HepG2 (cell line): ENCODE measurements at regions not wholly inside any gene's neighbourhood (a gene's known extent, or its start where the extent isn't known, plus 50 kb on each side); places are given as distances from the start of the nearest gene placed in this dataset.
A peak's percentile ranks its signal among the peaks of the same experiment; 100 is the strongest.

ENCODE experiments used
- DPF2 ChIP-seq: sonication (generic); formaldehyde crosslinking; IDR thresholded peaks from 2 replicates; pipeline ENCODE4 v1.4.0; 2020; ENCODE audit warnings: mild to moderate bottlenecking, low read depth, missing genetic modification reagents, borderline replicate concordance
- E2F5 ChIP-seq: sonication (generic); formaldehyde crosslinking; conservative IDR thresholded peaks from 2 replicates; pipeline ENCODE4 v1.4.0; 2020; ENCODE audit warnings: missing genetic modification reagents
- GPN1 ChIP-seq: sonication (generic); formaldehyde crosslinking; IDR thresholded peaks from 2 replicates; pipeline ENCODE4 v1.5.1; 2020; ENCODE audit warnings: missing genetic modification reagents, borderline replicate concordance
- HNRNPL ChIP-seq: fragments of 200-400 bp; formaldehyde crosslinking; IDR thresholded peaks from 2 replicates; pipeline ENCODE4 v1.6.1; 2017; ENCODE audit warnings: mild to moderate bottlenecking, low read depth, low read length
- KLF15 ChIP-seq: sonication (generic); formaldehyde crosslinking; IDR thresholded peaks from 2 replicates; pipeline ENCODE4 v1.8.1; 2023; ENCODE audit warnings: borderline replicate concordance, mild to moderate bottlenecking, inconsistent platforms, missing genetic modification reagents, mixed read lengths
- MTF1 ChIP-seq: sonication (generic); formaldehyde crosslinking; IDR thresholded peaks from 2 replicates; pipeline ENCODE4 v1.5.0; 2020; ENCODE audit warnings: missing genetic modification reagents
- NCOA1 ChIP-seq: sonication (generic); formaldehyde crosslinking; IDR thresholded peaks from 2 replicates; pipeline ENCODE4 v1.9.0; 2021; ENCODE audit warnings: missing genetic modification reagents
- PAWR ChIP-seq: sonication (generic); formaldehyde crosslinking; IDR thresholded peaks from 2 replicates; pipeline ENCODE4 v1.4.0; 2020; ENCODE audit warnings: missing genetic modification reagents, mild to moderate bottlenecking, borderline replicate concordance
- RAD21 ChIP-seq: fragments of 450-650 bp; formaldehyde crosslinking; IDR thresholded peaks from 2 replicates; pipeline ENCODE4 v1.5.0; 2020; ENCODE audit warnings: mild to moderate bottlenecking
- RBM22 ChIP-seq: fragments of 200-400 bp; formaldehyde crosslinking; optimal IDR thresholded peaks from 2 replicates; pipeline ENCODE3; 2017; ENCODE audit warnings: mild to moderate bottlenecking, low read length, moderate library complexity
- RFX1 ChIP-seq: fragments of 450-650 bp; IDR thresholded peaks from 2 replicates; pipeline ENCODE4 v1.6.1; 2017
- SNAI1 ChIP-seq: sonication (generic); formaldehyde crosslinking; IDR thresholded peaks from 2 replicates; pipeline ENCODE4 v1.5.0; 2020; ENCODE audit warnings: mild to moderate bottlenecking, missing genetic modification reagents, borderline replicate concordance
- SNAPC5 ChIP-seq: sonication (generic); formaldehyde crosslinking; IDR thresholded peaks from 2 replicates; pipeline ENCODE4 v1.8.1; 2023; ENCODE audit warnings: mild to moderate bottlenecking, missing genetic modification reagents, borderline replicate concordance
- ZNF20 ChIP-seq: sonication (generic); formaldehyde crosslinking; IDR thresholded peaks from 2 replicates; pipeline ENCODE4 v1.4.0; 2020; ENCODE audit warnings: mild to moderate bottlenecking, moderate library complexity, missing genetic modification reagents
- ZNF256 ChIP-seq: sonication (generic); formaldehyde crosslinking; conservative IDR thresholded peaks from 2 replicates; pipeline ENCODE4 v1.4.0; 2020; ENCODE audit warnings: missing genetic modification reagents
- ZNF280B ChIP-seq: sonication (generic); formaldehyde crosslinking; IDR thresholded peaks from 2 replicates; pipeline ENCODE4 v1.5.0; 2020; ENCODE audit warnings: missing genetic modification reagents, mild to moderate bottlenecking, borderline replicate concordance
- ZNF678 ChIP-seq: sonication (generic); formaldehyde crosslinking; IDR thresholded peaks from 2 replicates; pipeline ENCODE4 v1.4.0; 2020; ENCODE audit warnings: mild to moderate bottlenecking, missing genetic modification reagents
- ZNF746 ChIP-seq: sonication (generic); formaldehyde crosslinking; IDR thresholded peaks from 2 replicates; pipeline ENCODE4 v1.8.0; 2022; ENCODE audit warnings: mild to moderate bottlenecking, missing genetic modification reagents
- ZNF770 ChIP-seq: sonication (generic); formaldehyde crosslinking; IDR thresholded peaks from 2 replicates; pipeline ENCODE4 v1.5.0; 2020; ENCODE audit warnings: mild to moderate bottlenecking, missing genetic modification reagents
- ZSCAN21 ChIP-seq: sonication (generic); formaldehyde crosslinking; IDR thresholded peaks from 2 replicates; pipeline ENCODE4 v1.8.0; 2022; ENCODE audit warnings: mild to moderate bottlenecking, missing genetic modification reagents, moderate library complexity, borderline replicate concordance
- TF ChIP-seq, protein P1 (sequence below): sonication (generic); formaldehyde crosslinking; IDR thresholded peaks from 2 replicates; pipeline ENCODE4 v1.8.1; 2022; ENCODE audit warnings: low read depth, mild to moderate bottlenecking, missing genetic modification reagents
- TF ChIP-seq, protein P2 (sequence below): sonication (generic); formaldehyde crosslinking; IDR thresholded peaks from 2 replicates; pipeline ENCODE4 v1.4.0; 2020; ENCODE audit warnings: mild to moderate bottlenecking, missing genetic modification reagents

GRCh38 chr2:8534729-8535468 lies 147.0 kb upstream of the ID2 start (continued):
- TF ChIP-seq ZNF678 (CRISPR knock-in tag) (no peak), HNRNPL (no peak), E2F5 (CRISPR knock-in tag) (no peak), PAWR (CRISPR knock-in tag) (0 out of 2 replicates have a peak, but pooled peaks have one; percentile 39), KLF15 (CRISPR knock-in tag) (no peak), ZNF746 (CRISPR knock-in tag) (peak; percentile 70; the same call in 1 of the 2 replicates), ZNF256 (no peak), ZNF770 (no peak), SNAI1 (CRISPR knock-in tag) (no peak), RAD21 (peak; percentile 25; the same call in 1 of the 2 replicates), ZNF20 (CRISPR knock-in tag) (no peak), MTF1 (CRISPR knock-in tag) (no peak), GPN1 (no peak), RBM22 (no peak), RFX1 (no peak), NCOA1 (no peak), ZSCAN21 (CRISPR knock-in tag) (no peak), SNAPC5 (CRISPR knock-in tag) (no peak), ZNF280B (CRISPR knock-in tag) (peak; percentile 80; the same call in 1 of the 2 replicates), DPF2 (CRISPR knock-in tag) (no peak)
- TF ChIP-seq, protein P1, sequence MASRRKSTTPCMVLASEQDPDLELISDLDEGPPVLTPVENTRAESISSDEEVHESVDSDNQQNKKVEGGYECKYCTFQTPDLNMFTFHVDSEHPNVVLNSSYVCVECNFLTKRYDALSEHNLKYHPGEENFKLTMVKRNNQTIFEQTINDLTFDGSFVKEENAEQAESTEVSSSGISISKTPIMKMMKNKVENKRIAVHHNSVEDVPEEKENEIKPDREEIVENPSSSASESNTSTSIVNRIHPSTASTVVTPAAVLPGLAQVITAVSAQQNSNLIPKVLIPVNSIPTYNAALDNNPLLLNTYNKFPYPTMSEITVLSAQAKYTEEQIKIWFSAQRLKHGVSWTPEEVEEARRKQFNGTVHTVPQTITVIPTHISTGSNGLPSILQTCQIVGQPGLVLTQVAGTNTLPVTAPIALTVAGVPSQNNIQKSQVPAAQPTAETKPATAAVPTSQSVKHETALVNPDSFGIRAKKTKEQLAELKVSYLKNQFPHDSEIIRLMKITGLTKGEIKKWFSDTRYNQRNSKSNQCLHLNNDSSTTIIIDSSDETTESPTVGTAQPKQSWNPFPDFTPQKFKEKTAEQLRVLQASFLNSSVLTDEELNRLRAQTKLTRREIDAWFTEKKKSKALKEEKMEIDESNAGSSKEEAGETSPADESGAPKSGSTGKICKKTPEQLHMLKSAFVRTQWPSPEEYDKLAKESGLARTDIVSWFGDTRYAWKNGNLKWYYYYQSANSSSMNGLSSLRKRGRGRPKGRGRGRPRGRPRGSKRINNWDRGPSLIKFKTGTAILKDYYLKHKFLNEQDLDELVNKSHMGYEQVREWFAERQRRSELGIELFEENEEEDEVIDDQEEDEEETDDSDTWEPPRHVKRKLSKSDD, result no peak
- TF ChIP-seq, protein P2, sequence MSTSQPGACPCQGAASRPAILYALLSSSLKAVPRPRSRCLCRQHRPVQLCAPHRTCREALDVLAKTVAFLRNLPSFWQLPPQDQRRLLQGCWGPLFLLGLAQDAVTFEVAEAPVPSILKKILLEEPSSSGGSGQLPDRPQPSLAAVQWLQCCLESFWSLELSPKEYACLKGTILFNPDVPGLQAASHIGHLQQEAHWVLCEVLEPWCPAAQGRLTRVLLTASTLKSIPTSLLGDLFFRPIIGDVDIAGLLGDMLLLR (CRISPR knock-in tag), result 0 out of 2 replicates have a peak, but pooled peaks have one; percentile 57
